ENCODE measurements at regions not wholly inside any gene's neighbourhood (a gene's known extent, or its start where the extent isn't known, plus 50 kb on each side); places are given as distances from the start of the nearest gene placed in this dataset.

GRCh38 chr6:12480379-12480778, 190.2 kb downstream of the EDN1 start:
- no peak for TF ChIP-seq CTCF (conservative IDR thresholded peaks at IDR 0.05; ENCODE audit: low read depth, low read length)
- TF ChIP-seq EZH2 (IDR thresholded peaks at IDR 0.05; ENCODE audit: borderline replicate concordance, low read depth, low read length, poor library complexity, severe bottlenecking): no peak
